DND-41 (cell line): ENCODE measurements at regions not wholly inside any gene's neighbourhood (a gene's known extent, or its start where the extent isn't known, plus 50 kb on each side); places are given as distances from the start of the nearest gene placed in this dataset.
"Not testable (repeated sequence)": the region's sequence is repeated elsewhere in the genome, so short reads cannot be mapped to it uniquely, and the experiment has no call there.

ENCODE experiments used
- ATAC-seq: fragments of 200-7000 bp; cut with Tn5 transposase; 3 replicates; pipeline ENCODE4 v1.9.1; 2021; ENCODE audit warnings: low read depth; ENCODE audit not compliant: insufficient read depth
- DNase-seq: peaks from one replicate; pipeline ENCODE4 v3.0.0-alpha.2; 2020
- H2AFZ ChIP-seq: 2 replicates; pipeline ENCODE4 v1.6.0; 2012; ENCODE audit warnings: low read depth, low read length
- H3K27ac ChIP-seq: 2 replicates; pipeline ENCODE4 v1.5.1; 2012; ENCODE audit warnings: low read length, inconsistent platforms
- H3K27me3 ChIP-seq: fragments of 200-600 bp; sonication (generic); 2 replicates; pipeline ENCODE4 v1.6.0; 2012; ENCODE audit warnings: low read length, mild to moderate bottlenecking, inconsistent platforms; ENCODE audit not compliant: insufficient read depth, poor library complexity
- H3K36me3 ChIP-seq: 2 replicates; pipeline ENCODE4 v1.5.1; 2012; ENCODE audit warnings: low read length, inconsistent platforms; ENCODE audit not compliant: insufficient read depth
- H3K4me1 ChIP-seq: 2 replicates; pipeline ENCODE4 v1.5.1; 2012; ENCODE audit warnings: mild to moderate bottlenecking, low read length; ENCODE audit not compliant: insufficient read depth
- H3K4me2 ChIP-seq: 2 replicates; pipeline ENCODE4 v1.6.0; 2012; ENCODE audit warnings: mild to moderate bottlenecking, moderate library complexity, low read length, inconsistent platforms; ENCODE audit not compliant: insufficient read depth
- H3K4me3 ChIP-seq, 2 experiments: fragments of 200-600 bp in 1 of 2; shearing (Covaris generic) in 1 of 2; 2 replicates each; pipeline ENCODE4 v1.5.1; 2012 to 2016; ENCODE audit warnings: inconsistent platforms in 2 of 2, low read length in 2 of 2, mild to moderate bottlenecking in 2 of 2, low read depth in 1 of 2, moderate library complexity in 1 of 2
- H3K79me2 ChIP-seq: 2 replicates; pipeline ENCODE4 v1.6.0; 2012; ENCODE audit warnings: low read length, inconsistent platforms; ENCODE audit not compliant: insufficient read depth
- H3K9ac ChIP-seq: 2 replicates; pipeline ENCODE4 v1.6.0; 2012; ENCODE audit warnings: low read depth, mild to moderate bottlenecking, inconsistent platforms, low read length, moderate library complexity
- H3K9me3 ChIP-seq: 2 replicates; pipeline ENCODE4 v1.5.1; 2012; ENCODE audit warnings: low read length, moderate library complexity, mild to moderate bottlenecking, inconsistent platforms; ENCODE audit not compliant: insufficient read depth, severe bottlenecking
- H4K20me1 ChIP-seq: 2 replicates; pipeline ENCODE4 v1.6.0; 2012; ENCODE audit warnings: low read length; ENCODE audit not compliant: insufficient read depth
- CTCF ChIP-seq: IDR thresholded peaks from 2 replicates; pipeline ENCODE4 v1.5.1; 2012; ENCODE audit warnings: borderline replicate concordance, low read length, moderate library complexity, mild to moderate bottlenecking; ENCODE audit not compliant: poor library complexity, severe bottlenecking; ENCODE audit errors: extremely low read depth
- EZH2 ChIP-seq: IDR thresholded peaks from 3 replicates; pipeline ENCODE4 v1.6.1; 2012; ENCODE audit warnings: borderline replicate concordance, low read depth, mild to moderate bottlenecking, moderate library complexity, low read length, inconsistent platforms; ENCODE audit not compliant: severe bottlenecking

DNA sequence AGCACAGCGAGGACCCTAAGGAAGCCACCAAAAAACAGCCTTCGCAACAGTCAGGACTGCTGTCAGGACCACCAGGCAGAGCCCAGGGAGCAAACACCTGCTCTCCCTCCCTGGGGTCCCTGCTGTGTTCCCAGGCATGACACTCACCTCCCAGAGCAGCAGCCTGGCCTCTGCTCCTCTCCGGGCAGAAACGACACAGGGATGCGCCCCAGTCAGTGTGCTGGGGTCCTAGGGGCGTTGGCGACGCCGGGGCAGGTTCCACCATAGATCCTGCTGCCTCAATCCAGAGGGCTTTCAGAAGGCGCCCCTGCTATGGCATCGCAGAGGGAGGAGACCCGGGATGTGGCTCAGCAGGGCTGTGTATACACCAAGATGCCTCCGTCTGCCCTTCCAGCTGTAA lies 169.7 kb upstream of the FOXD4L5 start:
- H3K4me2 ChIP-seq, ATAC-seq, H4K20me1 ChIP-seq, H3K27me3 ChIP-seq, H2AFZ ChIP-seq, H3K9ac ChIP-seq, DNase-seq, H3K4me1 ChIP-seq, H3K27ac ChIP-seq, H3K9me3 ChIP-seq, H3K36me3 ChIP-seq, H3K79me2 ChIP-seq, H3K4me3 ChIP-seq: not testable (repeated sequence)

DNA sequence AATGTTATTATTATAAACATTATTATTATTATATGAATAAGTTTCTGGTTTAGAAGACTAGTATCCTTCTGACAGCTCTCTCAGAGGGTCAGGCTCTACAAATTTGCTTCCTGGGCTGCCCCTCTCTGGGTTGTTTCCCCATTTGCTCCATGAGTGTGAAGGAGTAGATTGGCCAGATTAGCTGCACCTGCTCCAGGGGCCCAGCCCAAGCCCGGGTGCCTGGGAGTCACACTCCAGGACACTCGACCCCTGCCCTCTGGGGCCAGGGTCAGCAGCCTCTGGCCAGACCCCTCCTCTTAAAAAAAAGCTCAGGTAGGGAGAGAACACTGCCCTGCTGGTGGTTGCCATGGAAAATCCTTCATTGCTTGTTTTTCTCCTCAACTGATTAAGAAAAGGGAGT lies 169.0 kb upstream of the FOXD4L5 start:
- not testable (repeated sequence) for ATAC-seq, H3K9ac ChIP-seq, H3K27ac ChIP-seq, H3K4me1 ChIP-seq, DNase-seq, H3K4me2 ChIP-seq, H4K20me1 ChIP-seq, H2AFZ ChIP-seq, H3K4me3 ChIP-seq, H3K27me3 ChIP-seq, H3K9me3 ChIP-seq, H3K79me2 ChIP-seq, H3K36me3 ChIP-seq

DNA sequence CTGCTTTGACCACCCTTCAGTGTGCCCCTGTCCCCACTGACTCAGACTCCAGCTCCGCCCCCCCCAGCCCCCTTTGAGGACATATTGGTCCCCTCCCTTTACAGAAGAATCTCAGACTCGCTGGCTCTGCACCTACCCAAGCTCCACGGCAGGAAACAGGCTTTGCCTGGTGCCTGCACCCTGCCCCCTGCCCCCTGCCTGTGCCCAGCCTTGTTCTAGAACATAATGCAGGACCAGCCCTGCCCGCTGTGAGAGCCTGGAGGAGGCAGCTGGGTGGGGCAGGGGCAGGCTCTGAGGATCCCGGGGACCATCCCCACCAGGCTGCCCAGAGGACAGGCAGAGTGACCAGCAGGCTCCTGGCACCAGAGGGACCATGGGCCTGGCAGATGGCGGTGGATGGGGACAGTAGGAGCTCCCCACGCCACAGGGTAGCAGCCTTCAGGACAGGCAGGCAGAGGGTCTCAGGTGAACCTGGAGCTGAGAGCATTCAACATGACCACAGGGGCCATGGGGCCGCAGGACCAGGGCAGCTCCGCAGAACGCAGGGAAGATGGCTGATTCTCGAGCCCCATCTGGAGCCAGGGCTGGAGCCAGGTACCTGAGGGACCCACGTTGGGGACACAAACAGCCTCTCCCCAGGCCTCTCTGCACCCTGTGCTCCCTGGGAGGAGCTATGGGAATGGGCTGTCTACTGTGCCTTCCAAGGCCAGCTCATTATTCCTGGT lies 165.0 kb upstream of the FOXD4L5 start:
- not testable (repeated sequence) for H3K9ac ChIP-seq, H3K79me2 ChIP-seq, H3K27ac ChIP-seq, H3K4me1 ChIP-seq, H3K4me3 ChIP-seq, H3K4me2 ChIP-seq, H3K36me3 ChIP-seq, DNase-seq, H3K9me3 ChIP-seq, ATAC-seq, H3K27me3 ChIP-seq, H2AFZ ChIP-seq, H4K20me1 ChIP-seq

GRCh38 chr9:65449423-65449822 lies 164.4 kb upstream of the FOXD4L5 start:
- Histone ChIP-seq H3K79me2 (no peaks in the 10 kb centered on the region), H3K9ac (no peak overlapping the region), H4K20me1 (no peaks in the 10 kb centered on the region), H3K36me3 (no peaks in the 10 kb centered on the region), H3K4me3 (no peak overlapping the region), H3K9me3 (no peaks in the 10 kb centered on the region), H3K4me2 (no peak overlapping the region), H3K27me3 (no peaks in the 10 kb centered on the region), H3K4me1 (no peaks in the 10 kb centered on the region), H2AFZ (no peak overlapping the region), H3K27ac (no peak overlapping the region)
- TF ChIP-seq CTCF, result no peak
- no peak for TF ChIP-seq EZH2
- DNase-seq (no peak), ATAC-seq (no peak)

- not testable (repeated sequence) for H3K36me3 ChIP-seq, H3K4me3 ChIP-seq, DNase-seq, ATAC-seq, H3K79me2 ChIP-seq, H3K27me3 ChIP-seq, H2AFZ ChIP-seq, H4K20me1 ChIP-seq, H3K9ac ChIP-seq, H3K27ac ChIP-seq, H3K4me2 ChIP-seq, H3K4me1 ChIP-seq, H3K9me3 ChIP-seq
Observed at GRCh38 chr9:65447146-65447545, 162.1 kb upstream of the FOXD4L5 start.

- H3K9me3 ChIP-seq, H3K79me2 ChIP-seq, H2AFZ ChIP-seq, H3K4me3 ChIP-seq, H3K27ac ChIP-seq, H3K4me1 ChIP-seq, H3K27me3 ChIP-seq, DNase-seq, H3K4me2 ChIP-seq, H3K9ac ChIP-seq, H3K36me3 ChIP-seq, H4K20me1 ChIP-seq, ATAC-seq: not testable (repeated sequence)
Observed at GRCh38 chr9:65445991-65446390, 161.0 kb upstream of the FOXD4L5 start.
